GM18520 (cell line): ENCODE measurements at regions not wholly inside any gene's neighbourhood (a gene's known extent, or its start where the extent isn't known, plus 50 kb on each side); places are given as distances from the start of the nearest gene placed in this dataset.

ENCODE experiments used
- ATAC-seq: cut with Tn5 transposase; IDR thresholded peaks from one replicate; pipeline ENCODE4 v1.9.1; 2021; ENCODE audit not compliant: unreplicated experiment

- ATAC-seq: no peak
Observed at GRCh38 chr3:72569754-72570440, 278.3 kb downstream of the SHQ1 start.

GRCh38 chr3:72568083-72568482 lies 280.2 kb downstream of the SHQ1 start:
- ATAC-seq: no peak

- ATAC-seq: no peak
Observed at GRCh38 chr3:72567474-72567873, 280.8 kb downstream of the SHQ1 start.

DNA sequence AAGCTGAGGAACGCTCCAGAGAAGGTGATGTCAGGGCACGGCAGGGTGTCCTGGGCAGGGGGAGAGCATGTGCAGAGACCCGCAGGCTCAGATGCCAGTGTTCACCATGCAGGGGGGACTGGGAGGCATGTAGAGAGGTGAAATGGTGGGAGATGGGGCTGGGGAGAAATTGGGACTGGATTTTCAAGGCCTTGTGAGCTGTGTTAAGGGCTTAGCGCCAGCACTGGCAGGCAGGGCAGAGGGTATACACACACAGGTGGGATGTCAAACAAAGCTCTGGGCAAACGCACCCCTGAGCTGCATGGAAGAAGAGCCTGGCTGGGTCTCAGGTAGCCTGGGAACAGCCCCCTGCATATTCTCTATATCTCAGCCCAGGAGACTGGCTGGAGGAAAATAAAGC lies 282.7 kb downstream of the SHQ1 start:
- no peak for ATAC-seq

- ATAC-seq: no peak
Observed at GRCh38 chr3:72563690-72564370, 284.4 kb downstream of the SHQ1 start.

- ATAC-seq: no peak
Observed at GRCh38 chr3:72560846-72561675, 287.2 kb downstream of the SHQ1 start.

DNA sequence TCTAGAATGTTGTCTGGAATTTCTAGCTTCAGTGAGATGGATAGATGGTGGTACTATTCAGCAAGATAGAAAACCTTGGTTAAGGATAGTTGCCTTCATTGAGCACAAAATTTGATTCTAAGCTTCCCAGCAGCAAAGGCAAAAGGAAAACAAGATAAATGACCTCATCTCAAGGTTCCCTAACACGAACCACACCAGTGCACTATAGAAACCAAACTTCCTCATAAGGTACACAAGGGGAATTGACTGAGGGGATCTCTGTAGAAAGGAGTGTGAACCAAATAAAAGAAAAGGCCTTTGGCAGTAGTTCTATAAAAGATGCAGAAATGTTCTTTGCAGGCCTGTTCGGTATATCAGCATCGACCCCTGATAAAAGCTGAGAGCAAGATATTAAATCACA lies 288.9 kb downstream of the SHQ1 start:
- ATAC-seq: no peak

GRCh38 chr3:72558001-72558400 lies 290.2 kb downstream of the SHQ1 start:
- ATAC-seq: no peak

GRCh38 chr3:72555714-72556113 lies 292.5 kb downstream of the SHQ1 start:
- ATAC-seq: no peak

DNA sequence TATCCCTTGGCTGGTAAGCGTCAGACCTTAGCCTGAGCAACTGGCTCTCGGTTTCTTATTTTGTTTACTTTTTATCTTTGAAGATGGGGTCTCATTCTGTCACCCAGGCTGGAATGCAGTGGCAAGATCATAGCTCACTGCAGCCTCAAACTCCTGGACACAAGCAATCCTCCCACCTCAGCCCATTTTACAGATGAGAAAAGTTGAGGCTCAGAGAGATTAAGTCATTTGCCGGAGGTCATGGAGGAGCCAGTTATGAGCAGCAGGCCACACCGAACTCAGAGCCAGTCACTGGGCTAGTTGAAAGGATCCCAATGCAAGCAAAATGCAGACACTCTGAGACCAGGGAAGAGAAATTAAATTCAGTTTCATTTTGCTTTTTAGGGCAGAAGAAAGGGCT lies 293.6 kb downstream of the SHQ1 start:
- no peak for ATAC-seq

- no peak for ATAC-seq
Observed at GRCh38 chr3:72553298-72553697, 294.9 kb downstream of the SHQ1 start.

GRCh38 chr3:72550582-72551262 lies 297.5 kb downstream of the SHQ1 start:
- ATAC-seq: no peak

DNA sequence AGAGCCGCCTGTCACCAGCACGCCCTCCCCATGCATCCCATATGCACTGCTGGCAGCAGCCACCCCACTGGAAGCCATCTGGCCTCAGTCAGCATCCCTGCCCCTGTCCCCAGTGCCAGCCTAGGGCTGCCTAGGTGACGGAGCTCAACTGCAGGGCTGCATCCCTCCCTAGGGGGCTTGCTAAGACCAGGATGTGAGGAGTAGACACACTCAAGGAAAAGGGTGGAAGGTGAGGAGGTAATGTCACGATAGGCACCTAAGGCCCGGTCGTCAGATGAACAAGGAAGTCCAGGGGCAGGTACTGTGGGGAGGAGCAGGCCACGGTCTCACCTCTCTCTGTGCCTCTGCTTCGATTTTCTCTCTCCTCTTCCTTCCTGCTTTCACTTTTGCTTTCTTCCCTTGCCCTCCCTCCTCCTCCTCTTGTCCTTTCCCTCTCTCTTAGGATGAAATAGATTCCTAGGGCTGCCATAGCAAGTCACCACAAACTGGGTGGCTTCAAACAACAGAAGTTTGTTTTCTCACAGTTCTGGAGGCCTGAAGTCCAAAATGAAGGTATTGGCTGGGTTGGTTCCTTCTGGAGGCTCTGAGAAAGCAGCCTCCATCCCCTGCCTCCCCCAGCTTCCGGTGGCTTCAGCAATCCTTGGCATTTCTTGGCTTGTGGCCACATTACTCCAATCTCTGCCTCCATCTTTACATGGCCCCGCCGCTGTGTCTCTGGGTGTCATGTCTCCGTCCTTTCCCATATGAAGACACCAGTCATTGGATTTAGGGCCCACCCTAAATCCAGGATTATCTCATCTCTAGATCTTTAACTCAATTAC lies 298.3 kb downstream of the SHQ1 start:
- no peak for ATAC-seq

DNA sequence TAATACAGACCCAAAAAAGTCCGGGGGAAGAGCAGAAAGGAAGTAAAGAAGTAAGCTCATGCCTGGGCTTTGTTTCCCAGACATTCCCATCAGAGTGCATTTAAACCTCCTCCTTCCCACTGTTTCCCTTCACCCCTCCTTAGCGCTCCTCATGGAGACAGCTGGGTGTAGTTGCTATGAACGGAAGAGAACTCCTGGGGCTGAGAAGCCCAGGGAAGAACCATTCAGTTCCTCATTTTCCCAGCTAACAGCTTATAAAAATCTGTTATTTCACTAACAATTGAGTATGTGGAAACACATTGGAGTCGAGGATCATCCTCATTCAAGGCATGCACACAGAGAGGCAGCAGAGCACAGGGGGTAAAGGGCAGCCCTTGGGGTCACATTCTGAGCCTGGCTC lies 299.3 kb downstream of the SHQ1 start:
- no peak for ATAC-seq

DNA sequence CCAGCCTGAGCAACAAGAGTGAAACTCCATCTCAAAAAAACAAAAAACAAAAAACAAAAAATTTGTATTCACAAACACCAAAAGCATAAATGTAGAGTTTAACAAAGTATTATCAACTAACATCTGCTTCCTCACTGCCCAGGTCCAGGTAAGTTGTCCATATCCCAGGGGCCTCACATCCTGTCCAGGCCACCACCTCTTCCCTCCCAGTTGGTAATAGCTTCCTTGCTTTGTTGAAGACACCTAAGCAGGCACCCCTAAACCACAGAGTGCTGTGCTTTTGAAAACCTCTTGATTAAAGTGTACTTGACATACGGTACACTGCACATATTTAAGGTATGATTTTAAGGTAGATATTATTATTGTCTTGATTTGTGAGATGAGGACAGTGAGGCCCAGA lies 299.8 kb downstream of the SHQ1 start:
- no peak for ATAC-seq

GRCh38 chr3:72547183-72547582 lies 301.1 kb downstream of the SHQ1 start:
- no peak for ATAC-seq

DNA sequence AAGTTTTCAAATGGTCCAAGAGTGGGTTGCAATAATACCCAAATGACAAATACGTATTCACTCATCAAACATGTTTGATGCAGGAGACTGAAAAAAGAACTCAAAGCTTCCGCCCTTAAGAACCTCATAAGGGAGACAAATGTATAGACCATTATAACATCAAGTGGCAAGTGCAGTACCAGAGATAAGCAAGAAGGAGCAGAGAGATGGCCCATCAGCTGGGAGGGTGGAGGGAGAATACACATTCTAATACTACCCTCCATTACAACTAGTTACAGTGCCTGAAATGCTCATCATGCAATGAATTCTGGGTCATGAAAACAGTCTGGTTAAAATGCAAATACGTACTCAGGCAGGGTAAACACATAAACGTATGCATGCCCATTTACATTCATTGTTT lies 304.0 kb downstream of the SHQ1 start:
- ATAC-seq: no peak

DNA sequence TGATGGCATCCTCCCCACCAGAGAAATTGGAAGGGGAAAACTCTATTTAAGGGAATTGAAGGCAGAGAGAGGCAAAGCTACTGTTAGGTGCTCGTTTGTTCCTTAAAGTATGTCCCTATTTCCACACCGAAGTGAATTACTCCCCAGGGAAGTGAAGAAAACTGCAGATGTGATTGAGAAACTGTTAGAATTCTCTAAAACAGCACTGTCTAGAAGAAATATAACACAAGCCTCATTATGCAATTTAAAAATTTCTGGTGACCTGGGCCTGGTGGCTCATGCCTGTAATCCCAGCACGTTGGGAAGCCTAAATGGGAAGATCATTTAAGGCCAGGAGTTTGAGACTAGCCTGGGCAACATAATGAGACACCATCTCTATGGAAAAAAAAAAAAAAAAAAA lies 305.0 kb downstream of the SHQ1 start:
- ATAC-seq: no peak

DNA sequence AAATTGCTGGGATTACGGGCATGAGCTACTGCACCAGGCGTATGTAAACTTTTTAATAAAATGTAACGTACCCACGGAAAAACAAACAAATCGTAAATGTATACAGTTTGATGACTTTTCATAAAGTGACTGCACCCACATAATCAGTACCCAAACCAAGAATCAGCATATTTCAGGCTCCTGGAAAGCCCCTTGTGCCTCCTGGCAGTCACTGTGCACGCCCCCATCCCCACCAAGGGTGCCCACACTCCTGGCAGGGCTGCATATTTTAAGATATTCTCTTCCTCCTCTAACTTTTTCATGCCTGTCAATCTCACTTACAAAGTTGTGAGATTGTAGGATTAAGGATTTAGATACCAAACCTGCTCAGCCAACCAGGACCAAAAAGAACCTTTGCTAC lies 305.5 kb downstream of the SHQ1 start:
- ATAC-seq: no peak

GRCh38 chr3:72539856-72540255 lies 308.4 kb downstream of the SHQ1 start:
- no peak for ATAC-seq
